HG03095 (cell line): ENCODE measurements at regions not wholly inside any gene's neighbourhood (a gene's known extent, or its start where the extent isn't known, plus 50 kb on each side); places are given as distances from the start of the nearest gene placed in this dataset.
"Not testable (repeated sequence)": the region's sequence is repeated elsewhere in the genome, so short reads cannot be mapped to it uniquely, and the experiment has no call there.

Experiments used
- ATAC-seq: cut with Tn5 transposase; IDR thresholded peaks from one replicate; pipeline ENCODE4 v1.9.1; 2021; ENCODE audit warnings: moderate library complexity; ENCODE audit not compliant: unreplicated experiment

GRCh38 chr9:84501587-84501986, 161.0 kb upstream of the SLC28A3 start:
- ATAC-seq = no peak

GRCh38 chr9:84502066-84502465, 161.5 kb upstream of the SLC28A3 start:
- no peak for ATAC-seq

- ATAC-seq = no peak
These were observed 163.8 kb upstream of the SLC28A3 start for GRCh38 chr9:84504360-84504759.

- ATAC-seq = no peak
These were observed 157.9 kb upstream of the NTRK2 start for GRCh38 chr9:84511651-84512050.

GRCh38 chr9:84512493-84512892, 157.0 kb upstream of the NTRK2 start:
- ATAC-seq = no peak

GRCh38 chr9:84513473-84513872, 156.1 kb upstream of the NTRK2 start:
- ATAC-seq = no peak

- ATAC-seq = no peak
These were observed 155.6 kb upstream of the NTRK2 start for GRCh38 chr9:84513979-84514378.

- no peak for ATAC-seq
These were observed 155.1 kb upstream of the NTRK2 start for GRCh38 chr9:84514421-84514820.

- ATAC-seq = no peak
These were observed 152.5 kb upstream of the NTRK2 start for GRCh38 chr9:84517026-84517425.

GRCh38 chr9:84519413-84519812, 150.1 kb upstream of the NTRK2 start:
- ATAC-seq = no peak

GRCh38 chr9:84521208-84521607, 148.3 kb upstream of the NTRK2 start:
- no peak for ATAC-seq

GRCh38 chr9:84526211-84526610, 143.3 kb upstream of the NTRK2 start:
- not testable (repeated sequence) for ATAC-seq

GRCh38 chr9:84527060-84527720, 142.3 kb upstream of the NTRK2 start:
- not testable (repeated sequence) for ATAC-seq

GRCh38 chr9:84535973-84536372, 133.6 kb upstream of the NTRK2 start:
- not testable (repeated sequence) for ATAC-seq

GRCh38 chr9:84538879-84539278, 130.7 kb upstream of the NTRK2 start:
- no peak for ATAC-seq

GRCh38 chr9:84542554-84542953, 127.0 kb upstream of the NTRK2 start:
- ATAC-seq = no peak

GRCh38 chr9:84554069-84554664, 115.4 kb upstream of the NTRK2 start:
- ATAC-seq = no peak

GRCh38 chr9:84556556-84556955, 113.0 kb upstream of the NTRK2 start:
- ATAC-seq = no peak

GRCh38 chr9:84557751-84558150, 111.8 kb upstream of the NTRK2 start:
- no peak for ATAC-seq

GRCh38 chr9:84563691-84564090, 105.8 kb upstream of the NTRK2 start:
- no peak for ATAC-seq

- no peak for ATAC-seq
These were observed 101.7 kb upstream of the NTRK2 start for GRCh38 chr9:84567805-84568204.

- no peak for ATAC-seq
These were observed 98.9 kb upstream of the NTRK2 start for GRCh38 chr9:84570482-84571154.
